Superior temporal gyrus (tissue), 1 donor: ENCODE measurements at regions not wholly inside any gene's neighbourhood (a gene's known extent, or its start where the extent isn't known, plus 50 kb on each side); places are given as distances from the start of the nearest gene placed in this dataset.
"Not testable (repeated sequence)": the region's sequence is repeated elsewhere in the genome, so short reads cannot be mapped to it uniquely, and the experiment has no call there.

ENCODE experiments used
- DNase-seq: peaks from one replicate; pipeline ENCODE4 v3.0.0-alpha.2; 2016; ENCODE audit errors: extremely low spot score

- no peak for DNase-seq
Observed at GRCh38 chr6:99668036-99668705, 61.5 kb downstream of the PRDM13 start.

GRCh38 chr6:99689916-99690685 is 83.5 kb downstream of the PRDM13 start:
- DNase-seq, result no peak

GRCh38 chr6:99702287-99702686 is 95.7 kb downstream of the PRDM13 start:
- not testable (repeated sequence) for DNase-seq

GRCh38 chr6:99709062-99709461 is 102.4 kb downstream of the PRDM13 start:
- no peak for DNase-seq

GRCh38 chr6:99711302-99711701 is 104.7 kb downstream of the PRDM13 start:
- DNase-seq, result no peak

GRCh38 chr6:99711925-99712324 is 105.3 kb downstream of the PRDM13 start:
- DNase-seq, result no peak

GRCh38 chr6:99712519-99712918 is 105.9 kb downstream of the PRDM13 start:
- DNase-seq, result no peak

GRCh38 chr6:99722043-99722442 is 115.4 kb downstream of the PRDM13 start:
- not testable (repeated sequence) for DNase-seq

- not testable (repeated sequence) for DNase-seq
Observed at GRCh38 chr6:99730237-99730636, 123.6 kb downstream of the PRDM13 start.

- no peak for DNase-seq
Observed at GRCh38 chr6:99736302-99736701, 129.7 kb downstream of the PRDM13 start.

GRCh38 chr6:99739526-99739925 is 132.9 kb downstream of the PRDM13 start:
- no peak for DNase-seq

- no peak for DNase-seq
Observed at GRCh38 chr6:99741092-99741491, 134.5 kb downstream of the PRDM13 start.

- no peak for DNase-seq
Observed at GRCh38 chr6:99743647-99744046, 137.0 kb downstream of the PRDM13 start.

- DNase-seq, result no peak
Observed at GRCh38 chr6:99745651-99746050, 139.0 kb downstream of the PRDM13 start.

GRCh38 chr6:99746261-99746895 is 139.7 kb downstream of the PRDM13 start:
- DNase-seq, result peak; percentile 90

GRCh38 chr6:99761711-99762110 is 155.1 kb downstream of the PRDM13 start:
- no peak for DNase-seq

GRCh38 chr6:99768166-99768565 is 161.5 kb downstream of the PRDM13 start:
- DNase-seq, result no peak

- DNase-seq, result no peak
Observed at GRCh38 chr6:99779631-99780555, 173.3 kb downstream of the PRDM13 start.

- no peak for DNase-seq
Observed at GRCh38 chr6:99780556-99780885, 173.9 kb downstream of the PRDM13 start.

GRCh38 chr6:99789767-99790166 is 183.1 kb downstream of the PRDM13 start:
- DNase-seq, result no peak

GRCh38 chr6:99790679-99791078 is 184.0 kb downstream of the PRDM13 start:
- DNase-seq, result no peak

- DNase-seq, result no peak
Observed at GRCh38 chr6:99801805-99802204, 192.2 kb downstream of the MCHR2 start.
